Fibroblast of lung (primary cell): ENCODE measurements at regions not wholly inside any gene's neighbourhood (a gene's known extent, or its start where the extent isn't known, plus 50 kb on each side); places are given as distances from the start of the nearest gene placed in this dataset.

ENCODE experiments used
- EZH2 ChIP-seq: IDR thresholded peaks from 2 replicates; pipeline ENCODE4 v1.5.1; 2012; ENCODE audit warnings: low read length, control low read depth, mild to moderate bottlenecking; ENCODE audit errors: missing control alignments
- TF ChIP-seq, protein P1 (sequence below), 2 donors: IDR thresholded peaks in 1 of 2; conservative IDR thresholded peaks in 1 of 2; 1 replicate in 1 of 2; 2 replicates in 1 of 2; pipeline ENCODE4 v1.5.1; 2011 to 2012; ENCODE audit warnings: low read length in 2 of 2, control low read depth in 1 of 2, inconsistent platforms in 1 of 2, low read depth in 1 of 2, mild to moderate bottlenecking in 1 of 2

DNA sequence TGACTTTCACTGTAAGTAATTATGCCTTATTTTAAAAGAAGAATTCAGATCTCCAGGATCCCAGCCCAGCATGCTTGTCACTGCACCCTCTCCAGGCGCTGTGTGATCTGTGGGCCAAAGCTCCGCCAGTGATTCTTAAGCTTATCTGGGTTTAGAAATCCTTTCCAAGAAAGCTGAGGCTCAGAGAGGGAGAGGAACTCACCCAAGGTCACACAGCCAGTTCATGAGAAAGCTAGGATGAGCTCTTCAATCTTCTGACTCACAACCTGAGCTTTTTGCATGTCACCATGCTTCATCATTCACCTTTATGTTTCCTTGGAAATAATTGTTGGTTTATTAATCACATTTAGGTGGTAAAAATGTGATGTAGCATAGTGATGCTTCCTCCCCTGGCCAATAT lies 136.6 kb upstream of the HAND1 start:
- no peak for TF ChIP-seq EZH2
- TF ChIP-seq, protein P1, sequence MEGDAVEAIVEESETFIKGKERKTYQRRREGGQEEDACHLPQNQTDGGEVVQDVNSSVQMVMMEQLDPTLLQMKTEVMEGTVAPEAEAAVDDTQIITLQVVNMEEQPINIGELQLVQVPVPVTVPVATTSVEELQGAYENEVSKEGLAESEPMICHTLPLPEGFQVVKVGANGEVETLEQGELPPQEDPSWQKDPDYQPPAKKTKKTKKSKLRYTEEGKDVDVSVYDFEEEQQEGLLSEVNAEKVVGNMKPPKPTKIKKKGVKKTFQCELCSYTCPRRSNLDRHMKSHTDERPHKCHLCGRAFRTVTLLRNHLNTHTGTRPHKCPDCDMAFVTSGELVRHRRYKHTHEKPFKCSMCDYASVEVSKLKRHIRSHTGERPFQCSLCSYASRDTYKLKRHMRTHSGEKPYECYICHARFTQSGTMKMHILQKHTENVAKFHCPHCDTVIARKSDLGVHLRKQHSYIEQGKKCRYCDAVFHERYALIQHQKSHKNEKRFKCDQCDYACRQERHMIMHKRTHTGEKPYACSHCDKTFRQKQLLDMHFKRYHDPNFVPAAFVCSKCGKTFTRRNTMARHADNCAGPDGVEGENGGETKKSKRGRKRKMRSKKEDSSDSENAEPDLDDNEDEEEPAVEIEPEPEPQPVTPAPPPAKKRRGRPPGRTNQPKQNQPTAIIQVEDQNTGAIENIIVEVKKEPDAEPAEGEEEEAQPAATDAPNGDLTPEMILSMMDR (conservative IDR thresholded peaks at IDR 0.05 in 1 of 2, IDR thresholded peaks at IDR 0.05 in 1 of 2; ENCODE audit: low read depth in 1 of 2, low read length in 2 of 2): no peak
